NCI-H82 treated with DMSO at 0.1 percent for 48 hours (cell line): ENCODE measurements at regions not wholly inside any gene's neighbourhood (a gene's known extent, or its start where the extent isn't known, plus 50 kb on each side); places are given as distances from the start of the nearest gene placed in this dataset.

ENCODE experiments used
- DNase-seq: peaks from one replicate; lab custom pipeline; 2025; ENCODE audit not compliant: unreplicated experiment; lab: John Stamatoyannopoulos, UW

- peak; percentile 58 for DNase-seq
Observed at GRCh38 chr12:115443351-115443938, 759.5 kb upstream of the TBX3 start.

GRCh38 chr12:115440438-115440837, 756.5 kb upstream of the TBX3 start:
- no peak for DNase-seq

GRCh38 chr12:115439008-115439601, 755.1 kb upstream of the TBX3 start:
- DNase-seq, result no peak

GRCh38 chr12:115438314-115438713, 754.3 kb upstream of the TBX3 start:
- DNase-seq, result no peak

- DNase-seq, result no peak
Observed at GRCh38 chr12:115437061-115437567, 753.1 kb upstream of the TBX3 start.

- no peak for DNase-seq
Observed at GRCh38 chr12:115433014-115433634, 749.1 kb upstream of the TBX3 start.

- DNase-seq, result no peak
Observed at GRCh38 chr12:115430636-115431035, 746.7 kb upstream of the TBX3 start.

- DNase-seq, result no peak
Observed at GRCh38 chr12:115426732-115427131, 742.8 kb upstream of the TBX3 start.

- no peak for DNase-seq
Observed at GRCh38 chr12:115424003-115424402, 740.0 kb upstream of the TBX3 start.

GRCh38 chr12:115423546-115423987, 739.6 kb upstream of the TBX3 start:
- DNase-seq, result peak; percentile 17

- DNase-seq, result no peak
Observed at GRCh38 chr12:115422845-115423545, 739.0 kb upstream of the TBX3 start.

- DNase-seq, result peak; percentile 30
Observed at GRCh38 chr12:115421796-115422709, 738.1 kb upstream of the TBX3 start.

GRCh38 chr12:115421350-115421749, 737.4 kb upstream of the TBX3 start:
- DNase-seq, result no peak

- DNase-seq, result no peak
Observed at GRCh38 chr12:115419145-115419646, 735.2 kb upstream of the TBX3 start.

GRCh38 chr12:115417610-115418009, 733.6 kb upstream of the TBX3 start:
- DNase-seq, result no peak

- no peak for DNase-seq
Observed at GRCh38 chr12:115416869-115417268, 732.9 kb upstream of the TBX3 start.

- DNase-seq, result no peak
Observed at GRCh38 chr12:115413626-115414025, 729.7 kb upstream of the TBX3 start.

- DNase-seq, result no peak
Observed at GRCh38 chr12:115412831-115413230, 728.9 kb upstream of the TBX3 start.

GRCh38 chr12:115411121-115411520, 727.1 kb upstream of the TBX3 start:
- no peak for DNase-seq

- no peak for DNase-seq
Observed at GRCh38 chr12:115408642-115409041, 724.7 kb upstream of the TBX3 start.

GRCh38 chr12:115407723-115408122, 723.7 kb upstream of the TBX3 start:
- DNase-seq, result no peak
